GM19463 (cell line): ENCODE measurements at regions not wholly inside any gene's neighbourhood (a gene's known extent, or its start where the extent isn't known, plus 50 kb on each side); places are given as distances from the start of the nearest gene placed in this dataset.

Source experiments
- ATAC-seq: cut with Tn5 transposase; IDR thresholded peaks from one replicate; pipeline ENCODE4 v1.9.1; 2021; ENCODE audit warnings: mild to moderate bottlenecking, moderate library complexity; ENCODE audit not compliant: unreplicated experiment

DNA sequence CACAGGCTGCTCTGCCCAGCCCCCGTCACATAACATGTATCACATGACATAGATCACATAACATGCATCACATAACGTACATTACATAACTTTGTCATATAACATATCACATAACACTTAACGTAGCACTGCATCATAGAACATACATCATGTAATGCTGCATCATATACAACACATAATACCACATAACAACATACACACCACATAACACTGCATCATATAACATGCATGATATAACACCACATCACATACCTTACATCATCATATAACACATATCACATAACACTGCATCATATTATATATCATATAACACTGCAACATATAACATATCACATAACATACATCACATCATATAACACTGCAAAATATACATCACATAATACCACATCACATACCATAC lies 83.8 kb downstream of the AXIN2 start:
- no peak for ATAC-seq

DNA sequence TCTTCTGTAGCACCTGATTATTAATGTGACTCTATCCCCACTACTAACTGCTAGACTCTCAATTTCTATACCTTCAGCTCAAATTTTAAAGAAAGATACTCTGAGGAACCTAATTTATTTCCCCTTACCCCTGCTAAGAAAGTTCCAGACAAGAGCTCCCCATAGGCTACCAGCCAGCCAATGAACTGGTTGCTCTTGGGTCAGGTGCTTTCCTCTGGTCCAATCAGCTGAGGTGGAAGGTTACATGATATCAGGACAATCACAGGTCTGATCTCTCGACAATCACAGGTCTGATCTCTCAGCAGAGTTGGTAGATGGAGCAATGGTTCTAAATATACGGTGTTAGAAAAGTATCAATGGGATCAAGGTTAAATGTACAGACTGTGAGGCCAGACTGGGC lies 86.8 kb downstream of the AXIN2 start:
- no peak for ATAC-seq

DNA sequence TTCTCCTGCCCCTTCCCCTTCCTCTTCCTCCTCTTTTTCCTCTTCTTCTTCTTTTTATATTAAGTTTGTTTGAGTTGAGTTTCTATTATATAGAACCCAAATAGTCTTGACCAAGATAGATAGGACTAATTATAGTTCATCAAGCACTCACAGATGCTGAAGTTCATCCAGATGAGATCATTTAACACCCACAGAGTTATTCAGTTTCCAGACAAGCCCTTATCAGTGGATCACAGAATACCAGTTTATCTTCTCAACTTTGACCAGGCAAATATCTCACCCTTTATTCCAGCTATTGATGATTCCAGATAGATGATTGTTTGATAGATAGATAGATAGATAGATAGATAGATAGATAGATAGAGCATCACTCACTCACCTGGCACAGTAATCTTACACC lies 87.5 kb downstream of the AXIN2 start:
- no peak for ATAC-seq

DNA sequence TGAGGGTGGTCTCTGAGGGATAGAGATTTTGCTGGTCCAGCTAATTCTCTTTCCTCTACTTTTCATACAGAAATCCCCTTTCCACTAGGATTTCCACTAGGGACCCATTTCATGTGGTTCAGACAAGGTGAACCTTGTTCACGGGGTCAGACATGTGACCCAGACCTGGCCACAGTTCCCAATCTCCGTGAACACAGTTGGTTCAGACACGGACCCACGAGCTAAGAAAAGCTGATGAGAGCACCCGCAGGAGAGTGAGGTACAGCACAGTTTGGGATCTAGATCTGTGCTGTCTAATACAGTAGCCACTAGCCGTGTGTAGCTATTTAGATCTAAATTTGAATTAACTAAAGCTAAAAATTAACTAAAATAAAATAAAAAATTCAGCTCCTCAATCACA lies 88.1 kb downstream of the AXIN2 start:
- ATAC-seq = no peak

DNA sequence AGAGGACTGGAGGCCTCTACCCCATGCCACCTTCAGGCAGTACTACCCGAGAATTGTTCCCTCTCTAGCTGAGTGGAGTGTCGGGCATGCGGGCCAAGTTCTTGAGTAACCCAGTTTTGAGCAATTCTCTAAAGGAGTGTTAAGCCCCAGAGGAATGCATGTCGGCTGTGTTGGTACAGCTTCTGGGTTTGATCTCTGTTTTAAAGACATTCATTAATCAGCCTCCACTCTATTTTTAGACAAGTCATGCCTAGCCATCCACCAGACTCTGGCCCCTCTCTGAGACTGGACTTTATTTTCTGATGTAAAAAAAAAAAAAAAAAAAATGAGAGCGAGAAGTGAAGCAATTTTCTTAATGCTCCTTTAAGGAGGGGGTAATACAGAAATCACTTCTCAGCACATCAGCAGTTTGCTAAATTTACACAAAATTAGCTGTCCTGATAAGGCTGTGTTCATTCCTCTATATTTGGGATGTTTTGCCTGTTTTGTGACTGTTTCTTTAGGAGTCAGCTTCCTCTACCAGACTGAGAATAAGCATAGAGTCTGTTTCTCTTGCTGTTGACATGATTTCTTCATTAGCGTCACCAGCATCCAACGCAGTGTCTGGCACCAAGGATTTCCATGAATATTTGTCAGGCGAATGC lies 88.7 kb downstream of the AXIN2 start:
- no peak for ATAC-seq

DNA sequence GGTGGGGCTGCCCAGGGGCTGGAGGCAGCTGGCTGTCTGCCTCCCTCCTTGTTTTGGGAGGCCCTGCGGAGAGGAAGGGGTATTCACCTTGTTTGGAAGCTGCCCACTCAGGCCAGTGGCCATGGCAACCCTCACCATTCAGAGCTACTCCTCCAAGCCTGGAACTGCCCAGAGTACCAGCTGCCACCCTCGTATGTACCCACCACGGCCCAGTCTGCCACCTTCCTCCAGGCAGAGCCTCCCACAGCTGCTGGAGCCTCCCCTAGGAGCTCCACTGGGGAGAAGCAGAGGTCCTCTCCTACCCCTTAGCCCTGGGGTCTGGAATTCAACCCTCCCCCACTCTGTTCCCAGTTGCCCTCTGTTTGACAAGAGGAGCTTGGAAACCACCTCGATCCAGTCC lies 90.7 kb downstream of the AXIN2 start:
- no peak for ATAC-seq

DNA sequence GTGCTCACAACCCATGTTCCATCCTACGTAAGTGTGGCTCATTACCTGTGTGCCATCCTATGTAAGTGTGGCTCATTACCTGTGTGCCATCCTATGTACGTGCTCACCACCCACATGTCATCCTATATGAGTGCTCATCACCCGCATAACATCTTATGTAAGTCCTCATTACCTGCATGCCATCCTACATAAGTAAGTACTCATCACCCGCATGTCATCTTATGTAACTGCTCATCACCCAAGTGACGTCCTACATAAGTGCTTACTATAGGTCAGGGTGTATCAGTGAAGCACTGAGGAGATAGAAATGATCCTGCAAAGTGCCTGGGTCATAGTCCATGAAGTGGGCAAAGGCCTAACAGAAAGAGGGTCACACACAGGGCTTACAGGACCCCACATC lies 93.1 kb downstream of the AXIN2 start:
- no peak for ATAC-seq

DNA sequence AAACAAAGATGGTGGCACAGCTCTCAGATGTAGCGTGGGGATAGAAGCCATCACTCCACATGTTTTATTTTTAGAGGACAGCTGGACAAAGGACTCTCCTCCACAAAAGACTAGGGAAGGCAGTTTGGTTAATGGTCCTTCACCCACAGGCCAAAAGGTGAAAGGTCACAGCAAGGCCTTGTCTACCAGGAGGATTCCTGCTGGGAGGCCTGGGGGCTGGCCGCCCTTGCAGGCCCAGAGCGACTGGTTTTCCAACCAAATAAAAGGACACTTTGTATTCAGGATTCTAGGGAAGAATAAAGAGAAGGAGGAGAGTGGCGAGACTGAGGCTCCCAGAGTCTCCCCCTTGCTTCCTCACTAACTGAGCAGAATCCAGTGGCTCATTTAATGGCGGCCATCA lies 94.3 kb downstream of the AXIN2 start:
- no peak for ATAC-seq

DNA sequence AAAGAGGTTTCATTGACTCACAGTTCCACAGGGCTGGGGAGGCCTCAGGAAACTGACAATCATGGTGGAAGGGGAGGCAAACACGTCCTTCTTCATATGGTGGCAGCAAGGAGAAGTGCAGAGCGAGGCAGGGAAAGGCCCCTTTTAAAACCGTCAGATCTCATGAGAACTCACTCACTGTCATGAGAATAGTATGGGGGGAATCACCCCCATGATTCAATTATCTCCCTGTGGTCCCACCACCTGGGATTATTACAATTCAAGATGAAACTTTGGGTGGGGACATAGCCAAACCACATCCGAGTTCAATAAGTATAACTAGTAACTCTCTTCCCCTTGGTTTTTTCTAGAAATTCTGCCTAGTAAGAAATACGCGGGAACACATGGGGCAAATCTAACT lies 94.9 kb downstream of the AXIN2 start:
- no peak for ATAC-seq

DNA sequence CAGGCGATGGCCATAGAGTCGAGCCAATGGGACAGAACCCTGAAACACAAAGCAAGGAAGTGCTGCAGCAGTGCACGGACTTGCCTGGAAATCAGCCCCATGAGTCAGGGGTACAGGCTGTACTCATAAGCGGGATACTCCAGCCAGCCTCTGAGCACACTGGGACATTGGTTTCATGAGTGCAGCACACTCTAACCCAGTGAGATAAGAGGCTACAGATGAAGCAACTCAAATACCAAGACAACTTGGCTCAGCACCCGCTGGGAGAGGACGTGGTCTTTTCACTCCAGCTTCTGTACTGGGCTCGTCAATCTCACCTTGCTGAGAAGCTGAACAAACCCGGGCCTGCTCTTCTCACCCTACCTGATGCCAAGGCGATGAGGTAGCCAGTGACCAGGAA lies 98.2 kb downstream of the AXIN2 start:
- no peak for ATAC-seq

DNA sequence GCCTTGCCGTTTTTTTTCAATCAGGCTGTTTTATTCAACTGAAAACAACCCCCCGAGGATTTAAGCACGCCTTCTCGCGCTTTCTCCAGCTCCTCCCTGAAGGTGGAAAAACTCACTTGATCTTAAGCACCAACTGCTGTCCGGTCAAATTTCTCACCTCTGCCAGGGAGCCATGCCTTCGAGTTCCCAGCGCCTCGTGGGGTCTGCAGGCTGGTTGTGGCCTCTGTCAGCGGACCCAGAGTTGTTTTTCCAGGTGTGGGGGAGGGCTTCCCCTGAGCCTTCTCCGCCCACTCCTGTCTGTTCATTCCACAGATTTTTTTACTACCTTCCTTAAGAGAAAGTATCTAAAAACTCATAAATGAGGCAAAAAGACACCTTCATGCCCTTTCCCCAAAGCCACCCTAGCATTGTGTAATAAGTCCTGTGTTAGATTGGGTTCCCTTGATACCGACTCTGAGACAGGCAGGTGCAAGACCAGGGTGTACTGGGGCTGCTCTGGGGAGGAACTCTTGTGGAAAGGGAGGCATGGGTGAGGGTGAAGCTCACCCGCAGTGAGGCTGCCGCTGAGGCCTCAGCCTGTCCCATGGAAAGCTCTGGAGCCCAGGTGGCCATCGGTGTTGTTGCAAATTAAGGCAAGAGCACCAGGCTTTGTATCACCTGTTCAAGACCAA lies 101.6 kb downstream of the AXIN2 start:
- no peak for ATAC-seq

DNA sequence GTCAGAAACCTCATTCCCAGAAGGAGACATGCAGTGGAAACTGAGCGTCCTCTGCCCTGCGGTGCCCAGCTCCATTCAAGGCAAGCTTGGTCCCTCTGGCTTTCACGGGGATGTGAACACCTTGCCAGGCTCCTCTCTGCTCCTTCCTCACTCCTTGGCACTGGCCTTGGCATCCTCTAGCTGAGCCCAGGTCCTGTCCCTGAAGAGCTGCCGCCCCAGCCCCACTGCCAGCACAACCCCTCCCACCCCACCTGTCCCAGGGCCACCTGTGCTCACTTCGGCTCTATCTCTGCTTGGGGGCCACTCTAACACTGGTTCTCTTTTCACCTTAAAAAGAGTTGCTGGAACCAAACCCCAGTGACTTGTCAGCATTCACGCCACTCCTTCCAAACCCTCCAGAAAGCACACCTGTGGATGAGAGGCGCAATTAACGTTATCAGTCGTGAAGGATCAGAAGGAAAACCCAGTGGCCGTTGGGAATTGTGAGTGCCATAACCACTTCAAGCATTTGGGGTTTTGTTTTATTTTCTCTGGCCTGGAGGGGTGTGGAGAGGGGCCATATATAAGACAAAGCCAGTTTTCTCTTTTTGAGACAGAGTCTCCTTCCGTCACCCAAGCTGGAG lies 103.7 kb downstream of the AXIN2 start:
- no peak for ATAC-seq

DNA sequence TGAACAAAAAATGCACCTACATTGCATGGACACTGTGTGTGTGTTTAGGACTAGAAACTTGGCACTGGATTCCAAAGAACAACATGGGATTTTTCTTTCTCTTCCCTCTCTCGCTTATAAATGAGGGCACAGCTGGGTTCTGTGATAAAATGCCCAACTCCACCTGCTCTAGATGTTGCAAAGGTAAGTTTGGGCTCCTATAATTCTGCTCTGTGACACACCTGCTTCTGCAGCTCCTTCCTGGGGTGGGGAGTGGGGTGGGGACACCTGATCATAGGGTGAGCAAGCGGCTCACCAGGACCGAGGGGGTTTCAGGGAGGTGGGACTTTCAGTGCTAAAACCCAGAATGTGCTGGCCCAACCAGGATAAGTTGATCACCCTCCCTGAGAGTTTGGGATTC lies 104.3 kb downstream of the AXIN2 start:
- ATAC-seq = no peak

DNA sequence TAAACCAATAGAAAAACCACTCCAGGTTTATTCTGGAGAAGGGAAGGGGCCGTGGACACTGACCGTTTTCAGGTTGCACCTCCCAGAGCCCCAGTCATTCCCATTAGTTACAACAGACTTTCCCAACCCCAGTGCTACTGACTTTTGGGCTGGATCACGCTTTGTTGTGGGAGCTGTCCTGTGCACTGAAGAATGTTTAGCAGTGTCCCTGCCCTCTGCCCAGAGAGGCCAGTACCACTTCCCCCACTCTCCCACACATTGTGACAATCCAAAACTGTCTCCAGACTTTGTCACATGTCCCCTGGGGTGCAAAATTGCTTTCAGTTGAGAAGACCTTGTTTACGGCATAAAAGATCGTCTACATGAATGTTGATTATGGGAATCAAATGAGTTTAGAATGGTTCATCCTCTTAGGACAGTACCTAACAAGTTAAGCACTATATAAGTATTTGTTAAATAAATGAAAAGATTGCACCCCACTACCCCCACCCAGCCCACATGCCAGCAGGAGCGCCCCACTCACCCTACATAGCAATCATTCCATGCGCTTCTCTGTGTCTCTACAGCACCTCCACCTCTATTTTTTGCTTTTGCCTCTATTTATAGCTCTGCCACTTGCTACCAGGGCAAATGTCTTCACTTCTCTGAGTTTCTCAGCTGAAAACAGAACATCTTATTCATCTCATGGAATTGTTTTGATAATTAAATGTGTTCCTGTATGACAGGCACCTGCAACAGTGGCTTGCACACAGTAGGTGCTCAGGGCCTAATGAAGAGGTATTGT lies 104.9 kb downstream of the AXIN2 start:
- no peak for ATAC-seq

DNA sequence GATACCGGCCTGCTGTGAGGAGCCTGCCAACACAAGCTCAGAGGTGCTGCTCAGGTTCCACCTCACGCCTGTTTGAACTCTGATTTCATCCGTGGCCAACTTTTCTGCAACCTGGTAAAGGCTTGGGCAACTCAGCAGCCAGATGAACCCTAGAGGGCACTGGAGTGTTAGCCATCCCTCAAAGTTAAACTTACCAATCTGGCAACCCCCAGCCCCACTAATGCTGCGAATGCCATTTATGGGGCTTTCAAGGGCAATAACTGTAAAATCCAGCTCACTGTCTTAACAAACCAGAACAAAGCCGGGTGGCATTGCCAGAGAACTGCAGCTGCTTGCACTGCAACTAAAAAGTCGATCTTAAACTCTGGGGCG lies 105.5 kb downstream of the AXIN2 start:
- ATAC-seq = no peak

DNA sequence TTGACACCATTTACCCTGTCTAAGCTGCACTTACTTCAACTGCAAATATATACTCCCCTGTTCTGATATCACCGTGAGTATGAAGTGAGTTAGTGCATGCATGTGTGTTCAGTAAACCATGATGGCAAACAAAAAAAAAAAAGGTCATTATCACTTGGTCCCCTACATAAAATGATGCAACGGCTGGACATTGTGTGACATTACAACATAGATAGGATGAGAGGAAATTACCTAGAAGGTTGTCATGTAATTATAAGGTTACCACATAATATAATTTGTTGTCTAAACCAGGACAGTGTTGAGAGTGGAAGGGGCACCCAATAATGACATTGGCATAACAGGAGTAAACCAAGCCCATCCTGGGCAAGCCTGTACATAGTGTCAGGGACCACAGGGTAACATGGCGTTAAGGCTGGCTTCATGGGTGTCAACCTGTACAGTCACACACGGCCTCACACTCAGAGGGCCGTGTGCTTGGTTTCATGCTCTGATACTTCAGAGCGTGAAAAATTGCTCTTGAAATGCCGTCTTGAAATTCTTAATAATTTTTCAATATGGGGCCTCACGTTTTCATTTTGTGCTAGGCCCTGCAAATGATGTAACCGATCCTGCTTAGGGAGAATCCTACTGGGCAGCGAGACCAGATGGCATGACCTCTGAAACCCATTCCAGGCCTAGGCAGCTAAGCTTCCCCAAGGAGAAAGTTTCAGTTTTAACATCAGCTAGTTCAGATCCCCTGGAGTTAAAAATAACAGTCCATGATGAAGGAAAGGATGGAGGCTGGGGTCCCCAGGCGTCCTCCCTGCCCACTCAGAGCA lies 106.1 kb downstream of the AXIN2 start:
- ATAC-seq = no peak

DNA sequence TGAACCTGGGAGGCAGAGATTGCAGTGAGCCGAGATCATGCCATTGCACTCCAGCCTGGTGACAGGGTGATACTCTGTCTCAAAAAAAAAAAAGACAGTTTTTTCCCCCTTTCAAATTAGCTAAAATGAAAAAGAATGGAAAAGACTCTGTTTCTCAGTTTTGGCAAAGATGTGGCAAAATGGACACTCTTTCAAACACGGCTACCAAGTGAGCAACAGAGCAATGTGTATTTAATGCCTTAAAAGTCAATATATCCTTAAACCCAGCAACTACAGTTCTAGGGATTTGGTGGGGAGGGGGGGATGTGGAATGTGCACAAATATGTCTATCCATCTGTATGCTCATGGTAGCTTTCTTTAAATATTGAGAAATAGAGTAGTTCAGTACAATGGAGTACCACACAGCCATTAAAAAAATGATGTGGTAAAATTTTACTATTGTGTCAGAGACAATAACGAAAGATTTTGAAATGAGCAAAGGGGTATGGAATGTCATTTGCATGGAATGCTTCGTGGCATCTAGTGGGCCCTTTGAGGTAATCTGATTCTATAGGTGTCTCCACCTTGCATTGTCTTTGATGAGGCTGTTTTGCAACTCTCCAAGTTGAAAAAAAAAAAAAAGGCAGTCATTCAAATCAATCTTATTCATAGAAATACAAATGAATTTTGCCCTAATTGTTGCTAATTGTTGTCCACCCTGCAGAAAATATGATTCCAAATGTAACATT lies 108.1 kb downstream of the AXIN2 start:
- ATAC-seq = no peak

DNA sequence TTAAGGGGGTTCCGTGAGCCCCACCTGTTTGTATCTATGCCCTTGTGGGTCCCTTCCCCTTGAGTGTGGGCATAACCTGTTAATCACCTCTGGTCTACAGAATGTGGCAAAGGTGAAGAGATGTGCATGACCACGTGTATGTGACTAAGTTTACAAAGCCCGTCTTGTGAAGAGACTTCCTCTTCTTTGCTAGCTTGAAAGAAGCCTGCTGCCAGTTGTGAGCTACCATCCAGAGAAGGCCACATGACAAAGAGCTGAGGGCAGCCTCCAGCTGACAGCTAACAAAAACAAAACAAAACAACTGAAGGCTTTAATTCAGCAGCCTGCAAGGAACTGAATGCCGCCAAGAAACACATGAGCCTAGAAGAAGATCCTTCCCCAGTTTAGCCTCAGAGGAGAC lies 112.0 kb downstream of the AXIN2 start:
- ATAC-seq = no peak

DNA sequence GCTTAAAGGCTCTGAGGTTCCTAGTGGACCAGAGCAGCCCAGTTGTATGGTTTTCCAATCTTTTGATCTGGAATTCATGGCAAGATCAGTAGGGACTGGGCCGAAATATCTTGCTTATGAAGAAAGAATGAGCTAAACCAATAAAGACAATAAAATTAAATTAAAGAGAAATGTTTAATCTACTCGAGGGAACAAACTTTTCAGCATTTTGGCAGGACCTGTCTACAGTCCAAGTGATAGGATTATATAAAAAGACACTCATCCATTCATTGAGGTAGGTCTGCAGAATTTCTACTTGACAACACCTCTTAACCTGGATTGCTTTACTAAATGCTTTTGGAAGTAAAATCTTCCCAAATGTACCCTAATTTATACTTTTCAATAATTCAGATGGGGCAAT lies 113.6 kb downstream of the AXIN2 start:
- ATAC-seq = no peak

DNA sequence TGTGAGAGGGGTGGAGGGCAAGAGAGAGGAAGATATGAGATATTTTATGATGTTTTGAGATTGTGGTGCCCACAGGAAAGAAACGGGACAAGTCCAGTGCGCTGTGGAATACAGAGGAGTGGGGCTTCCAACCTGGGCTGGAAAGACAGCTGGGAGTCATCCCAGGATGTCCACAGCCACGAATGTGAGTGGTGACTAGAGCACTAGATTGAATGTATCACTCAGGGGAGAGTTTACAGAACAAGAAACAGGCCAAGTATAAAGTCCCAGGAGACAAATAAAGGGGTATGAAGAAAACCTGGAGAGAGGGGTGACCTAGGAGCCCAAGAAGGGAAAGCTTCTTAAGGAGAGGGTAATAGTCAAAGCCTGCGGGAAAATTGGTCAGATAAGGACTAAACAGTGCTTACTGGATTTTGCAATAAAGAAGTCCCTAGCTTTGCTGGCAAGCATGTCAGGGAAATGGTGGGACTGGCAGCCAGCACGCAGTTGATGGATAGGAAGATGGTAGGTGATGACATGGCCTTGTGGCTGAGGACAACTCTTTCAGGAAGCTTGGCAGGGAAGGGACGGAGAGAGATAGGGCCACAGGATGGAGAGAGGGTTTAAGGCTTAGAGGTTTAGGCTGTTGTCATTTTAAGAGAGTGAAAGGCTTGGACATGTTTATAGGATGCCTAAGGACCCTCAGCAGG lies 114.5 kb downstream of the AXIN2 start:
- ATAC-seq = no peak
